Stomach (tissue), 8 donors: ENCODE measurements at regions not wholly inside any gene's neighbourhood (a gene's known extent, or its start where the extent isn't known, plus 50 kb on each side); places are given as distances from the start of the nearest gene placed in this dataset.

Experiments used
- DNase-seq, 2 donors: peaks; one replicate each; pipeline versions ENCODE4 v3.0.0 to v3.0.0-alpha.2; 2013 to 2019
- H3K27ac ChIP-seq, 5 donors: fragments of 200-600 bp in 4 of 5; sonication (generic) in 4 of 5; one replicate each; pipeline ENCODE4 v1.5.1; 2013 to 2019; ENCODE audit warnings: mild to moderate bottlenecking in 1 of 5, moderate library complexity in 1 of 5
- H3K27me3 ChIP-seq, 3 donors: fragments of 200-600 bp; sonication (generic); one replicate each; pipeline ENCODE4 v1.5.1; 2017 to 2019; ENCODE audit warnings: mixed run types in 1 of 3
- H3K36me3 ChIP-seq, 4 donors: fragments of 200-600 bp; sonication (generic); 1 replicate in 3 of 4; 2 replicates in 1 of 4; pipeline ENCODE4 v1.5.1; 2016 to 2019
- H3K4me1 ChIP-seq, 4 donors: fragments of 200-600 bp; sonication (generic); one replicate each; pipeline ENCODE4 v1.5.1; 2016 to 2019
- H3K4me3 ChIP-seq, 4 donors: fragments of 200-600 bp; sonication (generic) in 3 of 4; one replicate each; pipeline ENCODE4 v1.5.1; 2016 to 2019; ENCODE audit warnings: mild to moderate bottlenecking in 1 of 4
- H3K9me3 ChIP-seq, 4 donors: fragments of 200-600 bp; sonication (generic); one replicate each; pipeline ENCODE4 v1.5.1; 2016 to 2019
- EP300 ChIP-seq: sonication (generic); formaldehyde crosslinking; IDR thresholded peaks from one replicate; pipeline ENCODE4 v1.6.1; 2017; ENCODE audit warnings: antibody characterized with exemption
- POLR2A ChIP-seq, 4 donors: fragments of 450-650 bp; IDR thresholded peaks; one replicate each; pipeline ENCODE4 v1.6.1; 2016; ENCODE audit warnings: antibody characterized with exemption in 4 of 4, control low read depth in 2 of 4, mild to moderate bottlenecking in 1 of 4, moderate library complexity in 1 of 4
- POLR2AphosphoS5 ChIP-seq, 3 donors: sonication (generic); formaldehyde crosslinking; IDR thresholded peaks; one replicate each; pipeline ENCODE4 v1.6.1; 2016; ENCODE audit warnings: antibody characterized with exemption in 3 of 3
- WGBS, 5 donors: extraction: QIAGEN DNeasy Blood & Tissue Kit in 3 of 5; methylation state at CpG; one replicate each; pipeline versions ENCODE4 v1.1.5 to v1.1.7; 2013 to 2018; 5-methylcytosine and 5-hydroxymethylcytosine counted together
- intact Hi-C: fragments of 100-400 bp; cut with DNase I; formaldehyde crosslinking; loops from one replicate; pipeline ENCODE4 v1.15.1; 2023; ENCODE audit warnings: low total_unique reads
- TF ChIP-seq, protein P1 (sequence below), 7 experiments: fragments of 450-650 bp in 4 of 7; fragments of 200-600 bp in 3 of 7; sonication (generic) in 3 of 7; IDR thresholded peaks; one replicate each; pipeline ENCODE4 v1.5.1; 2016 to 2019; ENCODE audit warnings: antibody characterized with exemption in 7 of 7, control low read depth in 2 of 7, mild to moderate bottlenecking in 1 of 7
- donor health status: healthy with polysubstance abuse.
- donor health status: Bipolar disorder and iron deficiency.
- donor health status: healthy.

- H3K4me3 ChIP-seq: no peak overlapping the region
- WGBS, 5 donors: 43 to 62% (median 53%) methylated on average over 2 of the region's 2 CpGs
- H3K4me1 ChIP-seq: no peaks in the 10 kb centered on the region
- intact Hi-C loops: no loop called here
- no peak overlapping the region for H3K27ac ChIP-seq
- no peak for DNase-seq
- H3K27me3 ChIP-seq: no peaks in the 10 kb centered on the region
- no peaks in the 10 kb centered on the region for H3K36me3 ChIP-seq
- TF ChIP-seq POLR2A (IDR thresholded peaks at IDR 0.05) (no peak), POLR2AphosphoS5 (IDR thresholded peaks at IDR 0.05) (no peak), EP300 (no peak)
- TF ChIP-seq, protein P1, sequence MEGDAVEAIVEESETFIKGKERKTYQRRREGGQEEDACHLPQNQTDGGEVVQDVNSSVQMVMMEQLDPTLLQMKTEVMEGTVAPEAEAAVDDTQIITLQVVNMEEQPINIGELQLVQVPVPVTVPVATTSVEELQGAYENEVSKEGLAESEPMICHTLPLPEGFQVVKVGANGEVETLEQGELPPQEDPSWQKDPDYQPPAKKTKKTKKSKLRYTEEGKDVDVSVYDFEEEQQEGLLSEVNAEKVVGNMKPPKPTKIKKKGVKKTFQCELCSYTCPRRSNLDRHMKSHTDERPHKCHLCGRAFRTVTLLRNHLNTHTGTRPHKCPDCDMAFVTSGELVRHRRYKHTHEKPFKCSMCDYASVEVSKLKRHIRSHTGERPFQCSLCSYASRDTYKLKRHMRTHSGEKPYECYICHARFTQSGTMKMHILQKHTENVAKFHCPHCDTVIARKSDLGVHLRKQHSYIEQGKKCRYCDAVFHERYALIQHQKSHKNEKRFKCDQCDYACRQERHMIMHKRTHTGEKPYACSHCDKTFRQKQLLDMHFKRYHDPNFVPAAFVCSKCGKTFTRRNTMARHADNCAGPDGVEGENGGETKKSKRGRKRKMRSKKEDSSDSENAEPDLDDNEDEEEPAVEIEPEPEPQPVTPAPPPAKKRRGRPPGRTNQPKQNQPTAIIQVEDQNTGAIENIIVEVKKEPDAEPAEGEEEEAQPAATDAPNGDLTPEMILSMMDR (IDR thresholded peaks at IDR 0.05): no peak
- H3K9me3 ChIP-seq: no peaks in the 10 kb centered on the region
These were observed 1247.5 kb upstream of the C9orf72 start for GRCh38 chr9:28820741-28821140.

DNA sequence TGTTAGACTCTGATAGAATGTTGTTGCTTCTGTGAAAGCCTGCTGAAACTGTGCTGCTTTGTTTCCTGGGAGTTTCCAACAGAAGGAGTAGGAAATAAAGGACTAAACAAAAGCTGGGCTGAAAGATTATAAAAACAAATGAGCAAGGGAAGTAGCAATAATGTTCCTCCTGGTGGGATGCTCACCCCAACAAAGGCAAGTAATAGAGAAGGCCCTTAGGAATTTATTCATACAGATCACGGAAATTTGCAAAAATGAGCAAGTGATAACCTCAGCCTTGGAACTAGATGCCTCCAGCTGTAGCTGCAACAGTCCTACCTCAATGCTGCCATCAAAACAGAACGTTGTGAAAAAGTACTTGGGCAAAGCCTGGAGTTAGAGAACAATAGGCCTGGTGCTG lies 1248.0 kb upstream of the C9orf72 start:
- no peak for TF ChIP-seq EP300
- TF ChIP-seq, protein P1 (IDR thresholded peaks at IDR 0.05): no peak
- no peak for TF ChIP-seq POLR2A (IDR thresholded peaks at IDR 0.05)
- no peak for TF ChIP-seq POLR2AphosphoS5 (IDR thresholded peaks at IDR 0.05)
- WGBS, 5 donors: 45 to 70% (median 60%) methylated on average over 2 of the region's 2 CpGs
- no peak overlapping the region for H3K27ac ChIP-seq

DNA sequence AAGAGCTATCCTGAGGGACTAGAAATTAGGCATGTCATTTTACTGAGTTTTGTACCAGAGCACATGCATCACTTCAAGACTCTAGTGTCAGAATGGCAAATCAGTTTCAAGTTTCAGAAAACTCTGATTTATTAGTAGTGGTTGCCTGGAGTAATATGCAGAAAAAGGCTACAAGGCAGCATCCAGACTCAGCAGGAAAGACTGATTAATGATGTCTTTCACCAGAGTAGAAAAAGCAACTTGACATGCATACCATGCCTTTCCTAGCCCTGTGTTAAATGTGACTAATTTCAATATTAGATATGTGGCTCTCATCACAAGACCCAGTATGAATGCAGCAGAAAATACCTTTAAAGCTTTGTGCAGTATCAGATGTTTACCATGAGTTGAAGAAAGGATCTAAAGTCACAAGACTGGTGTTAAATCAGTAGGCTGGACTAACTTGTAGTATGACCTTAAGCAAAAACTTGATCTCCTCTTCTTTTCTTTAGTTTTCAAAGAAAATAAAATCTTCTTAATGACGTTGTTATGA lies 1251.2 kb upstream of the C9orf72 start:
- DNase-seq: no peak
- no peaks in the 10 kb centered on the region for H3K36me3 ChIP-seq
- 67 to 75% (median 70%) methylated on average over 1 of the region's 1 CpG for WGBS, 5 donors
- no peak overlapping the region for H3K27ac ChIP-seq
- H3K27me3 ChIP-seq: no peaks in the 10 kb centered on the region
- TF ChIP-seq POLR2A (IDR thresholded peaks at IDR 0.05) (no peak), POLR2AphosphoS5 (IDR thresholded peaks at IDR 0.05) (no peak), EP300 (no peak)
- TF ChIP-seq, protein P1 (IDR thresholded peaks at IDR 0.05): no peak
- H3K4me1 ChIP-seq: no peaks in the 10 kb centered on the region
- no peak overlapping the region for H3K4me3 ChIP-seq
- no peaks in the 10 kb centered on the region for H3K9me3 ChIP-seq
- intact Hi-C loops: no loop called here

More for the DNA sequence above, 1248.0 kb upstream of the C9orf72 start:
- H3K4me1 ChIP-seq: no peaks in the 10 kb centered on the region
- H3K4me3 ChIP-seq: no peak overlapping the region
- intact Hi-C loops: no loop called here
- no peaks in the 10 kb centered on the region for H3K36me3 ChIP-seq
- DNase-seq: no peak
- H3K9me3 ChIP-seq: no peaks in the 10 kb centered on the region
- H3K27me3 ChIP-seq: no peaks in the 10 kb centered on the region

GRCh38 chr9:28832168-28832770 lies 1259.0 kb upstream of the C9orf72 start:
- Histone ChIP-seq H3K27me3 (no peaks in the 10 kb centered on the region), H3K4me1 (no peaks in the 10 kb centered on the region), H3K36me3 (no peaks in the 10 kb centered on the region), H3K9me3 (no peaks in the 10 kb centered on the region), H3K4me3 (no peak overlapping the region), H3K27ac (no peak overlapping the region)
- WGBS, 5 donors: 63 to 83% (median 67%) methylated on average over 3 of the region's 3 CpGs
- intact Hi-C loops: no loop called here
- TF ChIP-seq POLR2AphosphoS5 (IDR thresholded peaks at IDR 0.05) (no peak), POLR2A (IDR thresholded peaks at IDR 0.05) (no peak), EP300 (no peak)
- TF ChIP-seq, protein P1 (IDR thresholded peaks at IDR 0.05): no peak
- no peak for DNase-seq
